Stimulated activated CD8-positive, alpha-beta memory T cell treated with anti-CD3 and anti-CD28 coated beads, Interleukin-12 subunit alpha, Interleukin-12 subunit beta, amount 100 ng/mL, for 4 hours (primary cell): ENCODE measurements at regions not wholly inside any gene's neighbourhood (a gene's known extent, or its start where the extent isn't known, plus 50 kb on each side); places are given as distances from the start of the nearest gene placed in this dataset.

ENCODE experiments used
- DNase-seq: peaks from one replicate; pipeline ENCODE4 v3.0.0-alpha.2; 2020; ENCODE audit warnings: low read depth

DNA sequence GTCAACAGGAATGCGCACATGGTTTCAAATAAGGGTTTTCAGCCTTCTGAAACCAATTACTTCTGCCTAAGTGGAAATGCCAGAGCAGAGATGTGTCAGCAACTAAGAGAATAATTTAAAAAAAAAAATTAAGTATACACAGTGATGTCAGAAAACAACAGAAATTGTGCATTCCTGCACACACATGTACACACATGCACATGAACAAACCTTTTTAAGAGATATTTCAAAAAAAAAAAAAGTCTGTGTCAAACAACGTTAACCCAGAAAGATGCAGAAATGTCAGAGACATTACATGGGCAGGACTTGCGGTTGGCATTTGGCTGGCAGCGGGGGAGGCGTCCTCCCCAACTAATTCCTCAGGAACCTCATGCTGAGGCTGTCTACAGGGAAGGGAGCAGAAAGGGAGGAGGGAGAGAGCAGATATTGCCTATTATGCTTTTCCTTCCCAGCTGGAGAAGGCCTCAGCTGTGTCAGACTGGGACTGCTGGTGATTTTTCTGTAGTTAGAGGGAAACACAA lies 536.9 kb upstream of the WWC1 start:
- no peak for DNase-seq

DNA sequence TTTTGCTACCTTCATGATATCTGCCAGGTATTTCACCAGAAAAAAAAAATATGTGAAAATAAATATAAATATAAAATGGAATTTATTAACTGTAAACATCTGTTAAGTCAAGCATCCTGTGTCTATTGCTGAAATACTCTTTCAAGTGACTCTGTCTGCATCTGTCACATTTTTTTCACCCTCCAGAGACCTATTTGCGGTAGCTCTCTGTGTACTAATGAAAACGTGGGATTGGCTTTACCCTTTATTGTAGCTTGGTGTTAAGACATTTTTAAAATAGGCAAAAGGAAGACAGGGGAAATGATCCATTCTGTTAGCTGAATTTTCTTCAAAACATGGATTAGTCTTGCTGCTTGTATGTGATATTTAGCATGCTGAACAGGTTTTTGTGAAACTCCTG lies 536.0 kb upstream of the WWC1 start:
- DNase-seq, result no peak

- no peak for DNase-seq
Measured at GRCh38 chr5:167759057-167759821, 532.2 kb upstream of the WWC1 start.

DNA sequence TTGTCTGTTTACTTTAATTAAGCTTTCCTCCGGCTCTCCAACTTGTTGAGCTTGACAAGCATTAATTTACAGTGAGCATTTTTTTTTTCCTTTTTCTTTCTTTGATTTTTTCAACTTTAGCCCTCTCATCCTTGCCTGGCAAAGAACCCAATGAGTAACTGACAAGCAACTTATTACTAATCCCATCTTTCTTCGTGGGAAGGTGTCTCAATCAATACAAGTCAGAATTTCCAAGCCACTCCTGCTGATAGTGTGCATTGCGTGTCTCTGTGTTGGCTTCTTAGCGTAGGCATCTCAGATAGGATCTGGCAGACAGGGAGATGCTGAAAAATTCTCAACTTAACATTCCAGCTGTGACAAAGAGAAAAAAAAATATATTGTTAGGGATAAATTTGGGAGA lies 527.7 kb upstream of the WWC1 start:
- no peak for DNase-seq

DNA sequence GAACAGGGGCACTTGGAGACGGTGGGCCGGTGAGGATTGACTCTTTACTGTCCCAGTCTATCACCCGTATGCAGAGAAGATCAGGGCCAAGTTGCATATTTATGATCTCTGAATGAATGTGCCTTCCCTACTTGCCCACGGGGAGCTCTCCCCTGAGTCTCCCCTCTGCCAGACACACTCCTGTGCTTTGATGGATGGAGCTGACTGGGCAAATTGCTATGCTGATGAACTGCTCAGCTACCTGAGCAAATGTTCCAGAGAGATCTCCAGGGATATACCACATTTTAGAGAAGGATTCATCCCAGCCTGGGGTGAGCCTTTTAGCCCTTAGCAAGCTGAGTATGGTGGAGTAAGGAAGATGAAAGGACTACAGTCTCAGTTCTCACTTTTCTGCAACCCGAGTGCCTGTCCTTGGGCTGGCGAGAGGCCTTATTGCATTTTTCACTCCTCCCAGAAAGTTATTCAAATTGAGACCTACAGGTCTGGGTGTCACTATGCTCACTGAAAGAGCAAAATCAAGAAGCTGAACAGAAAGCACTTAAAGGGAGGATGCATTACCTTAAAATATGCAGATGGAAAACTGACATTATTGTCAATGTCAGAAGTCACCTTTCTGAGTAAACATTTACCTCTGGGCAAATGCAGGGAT lies 526.7 kb upstream of the WWC1 start:
- no peak for DNase-seq

- no peak for DNase-seq
Measured at GRCh38 chr5:167765352-167765751, 526.1 kb upstream of the WWC1 start.

DNA sequence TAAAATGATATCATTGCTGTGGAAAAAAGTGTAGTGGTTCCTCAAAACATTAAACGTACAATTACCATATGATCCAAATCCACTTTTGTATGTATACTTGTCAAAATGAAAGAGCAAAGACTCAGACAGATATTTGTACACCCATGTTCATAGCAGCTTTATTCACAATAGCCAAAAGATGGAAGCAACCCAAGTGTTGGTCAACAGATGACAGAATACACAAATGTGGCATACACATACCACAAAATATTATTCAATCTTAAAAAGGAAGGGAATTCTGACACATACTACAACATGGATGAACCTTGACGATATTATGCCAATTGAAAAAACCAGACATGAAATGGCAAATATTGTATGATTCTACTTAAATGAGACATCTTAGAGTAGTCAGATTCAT lies 524.5 kb upstream of the WWC1 start:
- DNase-seq, result no peak

- DNase-seq, result no peak
Measured at GRCh38 chr5:167767795-167768194, 523.6 kb upstream of the WWC1 start.

- no peak for DNase-seq
Measured at GRCh38 chr5:167769846-167770413, 521.5 kb upstream of the WWC1 start.

- no peak for DNase-seq
Measured at GRCh38 chr5:167770461-167770860, 521.0 kb upstream of the WWC1 start.

DNA sequence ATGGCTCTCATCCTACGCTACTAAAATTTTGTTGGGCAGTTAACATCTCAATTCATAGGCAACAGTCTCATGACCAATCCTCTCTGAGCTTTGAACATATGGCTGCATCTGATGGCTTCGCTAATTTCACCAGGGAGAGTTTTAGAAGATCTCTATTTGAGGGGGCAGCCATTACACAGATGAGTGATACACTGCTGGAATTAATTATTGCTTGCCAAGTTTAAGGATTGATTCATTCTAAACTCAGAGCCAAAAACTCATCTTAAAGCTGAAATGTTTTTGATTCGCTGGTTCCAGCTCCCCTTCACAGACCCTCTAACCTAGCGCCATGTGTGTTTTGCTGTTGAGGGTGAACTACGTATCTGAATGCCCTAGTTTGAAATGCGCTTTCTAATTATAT lies 519.9 kb upstream of the WWC1 start:
- DNase-seq, result no peak

DNA sequence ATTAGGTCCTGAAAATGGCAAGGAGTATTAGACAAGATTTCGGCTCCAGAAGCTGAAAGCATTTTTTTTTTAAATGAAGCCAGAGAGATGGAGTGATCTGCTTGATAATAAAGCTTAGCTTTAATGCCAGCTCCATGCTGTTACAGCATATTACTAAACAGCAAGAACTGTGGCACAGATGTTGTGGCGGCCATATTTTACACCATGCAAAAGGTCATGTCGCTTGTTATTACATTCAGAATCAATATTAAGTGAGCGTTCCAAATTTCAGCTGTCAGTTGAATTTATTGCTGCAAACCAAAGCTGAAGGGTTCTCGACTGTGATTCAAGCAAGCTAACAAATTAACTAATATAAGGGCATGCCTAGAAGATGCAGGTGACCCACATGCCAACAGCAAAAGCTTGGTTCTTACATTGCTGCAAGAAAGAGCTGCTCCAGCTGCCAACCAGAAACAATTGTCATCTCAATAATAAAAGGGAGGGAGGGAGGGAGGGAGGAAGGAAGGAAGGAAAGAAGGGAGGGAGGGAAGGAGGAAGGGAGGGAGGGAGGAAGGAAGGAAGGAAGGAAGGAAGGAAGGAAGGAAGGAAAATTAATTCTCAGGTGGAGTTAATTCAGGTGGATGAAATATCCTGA lies 517.7 kb upstream of the WWC1 start:
- DNase-seq, result no peak

- DNase-seq, result no peak
Measured at GRCh38 chr5:167777746-167778145, 513.7 kb upstream of the WWC1 start.

DNA sequence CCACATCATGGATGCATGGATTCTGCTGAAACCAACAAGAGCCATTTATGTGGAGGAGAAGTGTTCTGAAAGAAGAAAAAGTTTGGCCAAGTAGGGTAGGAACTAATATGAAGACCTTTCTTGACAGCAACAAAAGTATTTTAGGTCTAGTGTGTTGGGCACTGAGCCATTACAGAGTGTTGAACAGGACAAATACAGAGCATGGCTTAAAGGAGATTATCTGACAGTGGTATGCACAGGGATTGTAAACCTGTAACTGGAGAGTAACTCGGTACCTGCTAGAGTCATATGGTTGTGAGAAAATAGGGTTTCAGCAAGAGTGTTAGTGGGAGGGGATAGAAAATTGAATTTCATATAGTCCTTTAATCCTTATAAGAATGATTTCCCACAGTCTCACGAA lies 513.2 kb upstream of the WWC1 start:
- no peak for DNase-seq

DNA sequence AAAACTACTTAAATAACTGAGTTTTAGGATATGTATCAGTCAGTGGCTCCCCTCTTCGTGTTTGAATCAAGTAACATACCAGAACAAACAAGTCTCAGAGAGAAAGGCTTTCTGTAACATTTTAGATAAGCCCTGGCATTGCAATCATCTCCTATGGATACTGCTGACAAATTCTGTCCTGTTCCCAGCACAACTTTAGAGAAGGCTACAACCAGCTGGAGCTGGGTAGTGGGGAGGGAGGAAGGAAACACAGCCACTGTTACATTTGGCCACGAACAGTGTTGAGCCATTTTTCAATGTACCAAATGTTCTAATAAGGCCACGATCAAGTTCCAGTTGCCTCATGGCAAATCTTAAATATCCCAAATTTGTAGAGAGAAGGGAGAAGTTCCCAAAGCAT lies 511.8 kb upstream of the WWC1 start:
- no peak for DNase-seq

GRCh38 chr5:167780177-167780576 lies 511.3 kb upstream of the WWC1 start:
- no peak for DNase-seq

DNA sequence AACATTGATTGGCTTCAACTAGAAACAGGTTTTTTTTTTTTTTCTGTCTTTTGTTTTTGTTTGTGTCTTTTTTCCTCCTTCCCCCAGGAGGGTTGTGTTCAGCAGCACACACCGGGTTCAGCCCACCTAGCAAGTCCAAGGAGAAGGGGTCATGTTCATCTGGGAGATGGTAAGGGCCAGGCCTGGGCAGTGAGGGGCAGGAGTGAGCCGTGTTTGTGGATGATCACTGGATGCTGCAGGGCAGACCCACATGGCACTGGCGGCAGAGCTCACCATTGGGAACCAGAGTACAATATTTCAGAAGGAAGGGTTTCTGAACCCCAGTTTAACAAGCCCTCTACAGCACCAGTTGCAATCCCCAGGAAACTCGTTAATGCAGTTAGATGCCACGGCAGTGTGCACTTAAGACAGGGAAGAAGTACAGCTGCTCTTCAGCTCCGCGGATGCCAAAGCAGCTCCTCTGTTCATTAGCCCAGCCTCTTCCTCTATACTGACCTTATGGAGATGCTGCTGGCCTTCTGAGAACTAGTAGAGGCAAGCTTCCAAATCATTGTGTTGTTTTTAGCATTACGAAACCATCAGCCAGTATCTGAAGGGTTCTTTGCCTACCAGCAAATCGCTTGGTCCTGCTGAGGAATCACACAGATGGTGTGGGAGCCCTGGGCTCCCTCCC lies 508.2 kb upstream of the WWC1 start:
- DNase-seq, result no peak

GRCh38 chr5:167785106-167785505 lies 506.3 kb upstream of the WWC1 start:
- no peak for DNase-seq

GRCh38 chr5:167785901-167786300 lies 505.5 kb upstream of the WWC1 start:
- DNase-seq, result no peak

- DNase-seq, result no peak
Measured at GRCh38 chr5:167786871-167787578, 504.4 kb upstream of the WWC1 start.

- no peak for DNase-seq
Measured at GRCh38 chr5:167790045-167790444, 501.4 kb upstream of the WWC1 start.
